IMR-90 (cell line): ENCODE measurements at regions not wholly inside any gene's neighbourhood (a gene's known extent, or its start where the extent isn't known, plus 50 kb on each side); places are given as distances from the start of the nearest gene placed in this dataset.

Experiments
- ATAC-seq: fragments of 200-7000 bp; cut with Tn5 transposase; 2 replicates; pipeline ENCODE4 v1.9.1; 2020; ENCODE audit warnings: low read depth, mild to moderate bottlenecking, moderate library complexity
- BruUV-seq: library from RNA; stranded (reverse); fragments of 400-500 nt; replicated peaks from 2 replicates; lab custom pipeline; 2021; lab: Mats Ljungman, UMichigan
- CTCF ChIA-PET: fragments of 300-600 bp; formaldehyde crosslinking; extraction: SDS; loops from one replicate; lab custom pipeline; 2021; ENCODE audit warnings: antibody characterized with exemption; lab: Yijun Ruan, JAX
- POLR2A ChIA-PET: fragments of 300-600 bp; sonication (Branson Sonifier 250); formaldehyde crosslinking; loops from one replicate; lab custom pipeline; 2022; ENCODE audit warnings: antibody characterized with exemption; ENCODE audit not compliant: unreplicated experiment; lab: Charles Lee
- DNase-seq: peaks from one replicate; pipeline ENCODE4 v3.0.0; 2013
- H2AFZ ChIP-seq: replicated peaks from 2 replicates; pipeline ENCODE3; 2013; ENCODE audit warnings: low read length, mild to moderate bottlenecking; ENCODE audit not compliant: poor library complexity
- H2AK5ac ChIP-seq: 2 replicates; pipeline ENCODE4 v1.6.1; 2013; ENCODE audit warnings: low read depth, low read length, inconsistent platforms
- H2AK9ac ChIP-seq: replicated peaks from 2 replicates; pipeline ENCODE3; 2013; ENCODE audit warnings: mild to moderate bottlenecking, low read depth, low read length, moderate library complexity; ENCODE audit not compliant: poor library complexity
- H2BK120ac ChIP-seq: 2 replicates; pipeline ENCODE4 v1.6.1; 2013; ENCODE audit warnings: low read depth, low read length, inconsistent platforms
- H2BK15ac ChIP-seq: 3 replicates; pipeline ENCODE4 v1.6.1; 2013; ENCODE audit warnings: low read depth, low read length, inconsistent platforms
- H2BK20ac ChIP-seq: 2 replicates; pipeline ENCODE4 v1.6.1; 2013; ENCODE audit warnings: low read depth, mild to moderate bottlenecking, inconsistent platforms, low read length, moderate library complexity
- H2BK5ac ChIP-seq: 2 replicates; pipeline ENCODE4 v1.6.1; 2013; ENCODE audit warnings: mild to moderate bottlenecking, low read depth, low read length, inconsistent platforms; ENCODE audit not compliant: poor library complexity, severe bottlenecking
- H3K14ac ChIP-seq: replicated peaks from 2 replicates; pipeline ENCODE4 v1.6.1; 2013; ENCODE audit warnings: low read depth, low read length, inconsistent platforms
- H3K18ac ChIP-seq: 2 replicates; pipeline ENCODE4 v1.6.1; 2013; ENCODE audit warnings: low read depth, low read length, control low read depth
- H3K23ac ChIP-seq: 2 replicates; pipeline ENCODE4 v1.6.1; 2013; ENCODE audit warnings: low read depth, low read length, inconsistent platforms
- H3K27ac ChIP-seq: 2 replicates; pipeline ENCODE4 v1.5.1; 2013; ENCODE audit warnings: mild to moderate bottlenecking, control low read depth, low read length; ENCODE audit not compliant: insufficient read depth
- H3K27me3 ChIP-seq: 2 replicates; pipeline ENCODE4 v1.6.1; 2013; ENCODE audit warnings: low read length; ENCODE audit not compliant: control insufficient read depth, insufficient read depth
- H3K36me3 ChIP-seq: 2 replicates; pipeline ENCODE4 v1.6.1; 2013; ENCODE audit warnings: low read length, mixed read lengths; ENCODE audit not compliant: control insufficient read depth, insufficient read depth
- H3K4ac ChIP-seq: 2 replicates; pipeline ENCODE4 v1.6.1; 2013; ENCODE audit warnings: low read depth, low read length, inconsistent platforms
- H3K4me1 ChIP-seq: 2 replicates; pipeline ENCODE4 v1.6.1; 2013; ENCODE audit warnings: low read length, mixed read lengths; ENCODE audit not compliant: control insufficient read depth, insufficient read depth
- H3K4me2 ChIP-seq: 2 replicates; pipeline ENCODE4 v1.6.1; 2013; ENCODE audit warnings: low read depth, mild to moderate bottlenecking, control low read depth, low read length, moderate library complexity
- H3K4me3 ChIP-seq: 2 replicates; pipeline ENCODE4 v1.5.1; 2013; ENCODE audit warnings: low read depth, mild to moderate bottlenecking, control low read depth, low read length, moderate library complexity; ENCODE audit not compliant: insufficient read depth
- H3K56ac ChIP-seq: 2 replicates; pipeline ENCODE4 v1.6.1; 2013; ENCODE audit warnings: low read length, inconsistent platforms; ENCODE audit not compliant: insufficient read depth; ENCODE audit errors: extremely low read depth
- H3K79me1 ChIP-seq, 2 experiments: 2 replicates each; pipeline ENCODE4 v1.6.1; 2013; ENCODE audit warnings: low read length in 2 of 2, inconsistent platforms in 1 of 2, low read depth in 1 of 2
- H3K9ac ChIP-seq: 2 replicates; pipeline ENCODE4 v1.6.1; 2013; ENCODE audit warnings: low read depth, low read length, control low read depth
- H3K9me1 ChIP-seq: 2 replicates; pipeline ENCODE4 v1.6.1; 2013; ENCODE audit warnings: low read length, inconsistent platforms; ENCODE audit not compliant: insufficient read depth
- H3K9me3 ChIP-seq: 2 replicates; pipeline ENCODE4 v1.6.1; 2013; ENCODE audit warnings: low read length; ENCODE audit not compliant: control insufficient read depth, insufficient read depth
- H4K20me1 ChIP-seq: 2 replicates; pipeline ENCODE4 v1.6.1; 2013; ENCODE audit warnings: low read length, inconsistent platforms; ENCODE audit not compliant: insufficient read depth
- H4K5ac ChIP-seq: 2 replicates; pipeline ENCODE4 v1.6.1; 2013; ENCODE audit warnings: mild to moderate bottlenecking, low read depth, low read length, control low read depth
- H4K8ac ChIP-seq, 2 experiments: 2 replicates each; pipeline ENCODE4 v1.6.1; 2013; ENCODE audit warnings: low read depth in 2 of 2, low read length in 2 of 2, control low read depth in 1 of 2, inconsistent platforms in 1 of 2
- H4K91ac ChIP-seq: 2 replicates; pipeline ENCODE4 v1.6.1; 2013; ENCODE audit warnings: low read depth, low read length, inconsistent platforms; ENCODE audit not compliant: insufficient read depth
- BHLHE40 ChIP-seq: fragments of 150-350 bp; IDR thresholded peaks from 2 replicates; pipeline ENCODE4 v1.6.1; 2016; ENCODE audit warnings: mild to moderate bottlenecking, low read depth, low read length
- CHD1 ChIP-seq: IDR thresholded peaks from 2 replicates; pipeline ENCODE4 v1.6.1; 2012; ENCODE audit warnings: low read depth, low read length, improper control_type of control experiment
- MAZ ChIP-seq: IDR thresholded peaks from 2 replicates; pipeline ENCODE4 v1.6.1; 2012; ENCODE audit warnings: low read depth, mild to moderate bottlenecking, low read length, improper control_type of control experiment, moderate library complexity, borderline replicate concordance
- NFE2L2 ChIP-seq: fragments of 150-350 bp; IDR thresholded peaks from 2 replicates; pipeline ENCODE4 v1.6.1; 2016; ENCODE audit warnings: low read depth, mild to moderate bottlenecking, low read length
- POLR2A ChIP-seq: IDR thresholded peaks from 2 replicates; pipeline ENCODE4 v1.6.1; 2012; ENCODE audit warnings: mild to moderate bottlenecking, low read depth, low read length
- RAD21 ChIP-seq: IDR thresholded peaks from 2 replicates; pipeline ENCODE4 v1.6.1; 2012; ENCODE audit warnings: low read length, improper control_type of control experiment
- RFX5 ChIP-seq: IDR thresholded peaks from 2 replicates; pipeline ENCODE4 v1.8.0; 2012; ENCODE audit warnings: low read depth, mild to moderate bottlenecking, low read length, moderate library complexity
- SMC3 ChIP-seq: fragments of 150-350 bp; IDR thresholded peaks from 2 replicates; pipeline ENCODE4 v1.6.1; 2016; ENCODE audit warnings: low read depth, mild to moderate bottlenecking, antibody characterized with exemption, low read length, moderate library complexity
- WGBS, 2 experiments: methylation state at CpG; one replicate each; pipeline versions ENCODE4 v1.1.5 to v1.1.7; 2013; ENCODE audit warnings: missing lambda C conversion rate in 2 of 2; ENCODE audit not compliant: insufficient read length in 1 of 2; ENCODE audit errors: extremely low coverage in 2 of 2; 5-methylcytosine and 5-hydroxymethylcytosine counted together
- dilution Hi-C: fragments of 300-500 bp; cut with HindIII; formaldehyde crosslinking; loops from one replicate; pipeline ENCODE4 v1.14.3; 2018; ENCODE audit warnings: low sequenced_read_pairs; ENCODE audit not compliant: unreplicated experiment
- in situ Hi-C: fragments of 300-500 bp; cut with MboI; formaldehyde crosslinking; loops from 3 replicates; pipeline ENCODE4 v1.14.3; 2019; ENCODE audit warnings: low sequenced_read_pairs, inconsistent platforms, mixed read lengths
- intact Hi-C: fragments of 100-400 bp; cut with micrococcal nuclease; formaldehyde crosslinking; loops from 2 replicates; pipeline ENCODE4 v1.10.0; 2022
- TF ChIP-seq, protein P1 (sequence below): fragments of 150-350 bp; IDR thresholded peaks from 2 replicates; pipeline ENCODE4 v1.6.1; 2017; ENCODE audit warnings: mild to moderate bottlenecking, antibody characterized with exemption, low read length, low read depth
- TF ChIP-seq, protein P2 (sequence below): conservative IDR thresholded peaks from 2 replicates; pipeline ENCODE4 v1.5.1; 2012; ENCODE audit warnings: mild to moderate bottlenecking, low read depth, low read length, improper control_type of control experiment

DNA sequence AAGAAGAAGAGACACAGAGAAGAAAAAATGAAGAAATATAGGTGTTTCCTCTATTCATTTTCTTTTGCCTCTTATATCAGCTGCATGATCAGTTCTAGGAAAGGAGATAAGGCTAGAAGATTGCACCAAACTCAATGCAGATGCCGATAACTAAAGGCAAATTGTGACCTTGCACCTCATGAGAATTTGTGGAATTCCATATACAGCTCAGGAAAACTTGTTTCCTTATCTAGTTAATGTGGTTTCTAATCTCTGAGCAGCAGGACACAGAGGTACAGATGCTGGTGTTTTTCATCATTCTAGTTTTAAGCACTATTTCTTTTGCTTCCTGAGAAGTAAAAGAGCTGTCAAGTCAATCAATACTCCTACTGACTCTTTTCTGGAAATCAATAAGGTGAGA lies 104.6 kb upstream of the NWD2 start:
- ATAC-seq: no peak

More for the DNA sequence above, 104.6 kb upstream of the NWD2 start:
- H2BK120ac ChIP-seq: no peak overlapping the region
- H2AK5ac ChIP-seq: no peak overlapping the region
- BruUV-seq: no TSS peak
- in situ Hi-C loops: no loop called here
- H3K4me3 ChIP-seq: no peak overlapping the region
- H2BK15ac ChIP-seq: no peak overlapping the region
- intact Hi-C loops: no loop called here
- TF ChIP-seq CHD1 (no peak), NFE2L2 (no peak), RAD21 (no peak), MAZ (no peak), POLR2A (no peak), SMC3 (no peak), BHLHE40 (no peak), RFX5 (no peak)
- TF ChIP-seq, protein P1, sequence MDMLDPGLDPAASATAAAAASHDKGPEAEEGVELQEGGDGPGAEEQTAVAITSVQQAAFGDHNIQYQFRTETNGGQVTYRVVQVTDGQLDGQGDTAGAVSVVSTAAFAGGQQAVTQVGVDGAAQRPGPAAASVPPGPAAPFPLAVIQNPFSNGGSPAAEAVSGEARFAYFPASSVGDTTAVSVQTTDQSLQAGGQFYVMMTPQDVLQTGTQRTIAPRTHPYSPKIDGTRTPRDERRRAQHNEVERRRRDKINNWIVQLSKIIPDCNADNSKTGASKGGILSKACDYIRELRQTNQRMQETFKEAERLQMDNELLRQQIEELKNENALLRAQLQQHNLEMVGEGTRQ: no peak
- TF ChIP-seq, protein P2, sequence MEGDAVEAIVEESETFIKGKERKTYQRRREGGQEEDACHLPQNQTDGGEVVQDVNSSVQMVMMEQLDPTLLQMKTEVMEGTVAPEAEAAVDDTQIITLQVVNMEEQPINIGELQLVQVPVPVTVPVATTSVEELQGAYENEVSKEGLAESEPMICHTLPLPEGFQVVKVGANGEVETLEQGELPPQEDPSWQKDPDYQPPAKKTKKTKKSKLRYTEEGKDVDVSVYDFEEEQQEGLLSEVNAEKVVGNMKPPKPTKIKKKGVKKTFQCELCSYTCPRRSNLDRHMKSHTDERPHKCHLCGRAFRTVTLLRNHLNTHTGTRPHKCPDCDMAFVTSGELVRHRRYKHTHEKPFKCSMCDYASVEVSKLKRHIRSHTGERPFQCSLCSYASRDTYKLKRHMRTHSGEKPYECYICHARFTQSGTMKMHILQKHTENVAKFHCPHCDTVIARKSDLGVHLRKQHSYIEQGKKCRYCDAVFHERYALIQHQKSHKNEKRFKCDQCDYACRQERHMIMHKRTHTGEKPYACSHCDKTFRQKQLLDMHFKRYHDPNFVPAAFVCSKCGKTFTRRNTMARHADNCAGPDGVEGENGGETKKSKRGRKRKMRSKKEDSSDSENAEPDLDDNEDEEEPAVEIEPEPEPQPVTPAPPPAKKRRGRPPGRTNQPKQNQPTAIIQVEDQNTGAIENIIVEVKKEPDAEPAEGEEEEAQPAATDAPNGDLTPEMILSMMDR: no peak
- no peak overlapping the region for H3K56ac ChIP-seq
- H4K5ac ChIP-seq: no peak overlapping the region
- POLR2A ChIA-PET: no interaction called here
- CTCF ChIA-PET: no interaction called here
- H4K91ac ChIP-seq: no peak overlapping the region
- H2BK5ac ChIP-seq: no peak overlapping the region
- H3K4me1 ChIP-seq: no peaks in the 10 kb centered on the region
- H3K18ac ChIP-seq: no peak overlapping the region
- H4K8ac ChIP-seq: no peak overlapping the region
- H3K4ac ChIP-seq: no peak overlapping the region
- H3K27ac ChIP-seq: no peak overlapping the region
- no peak overlapping the region for H3K14ac ChIP-seq
- no peaks in the 10 kb centered on the region for H3K36me3 ChIP-seq
- no peak overlapping the region for H2BK20ac ChIP-seq
- H4K20me1 ChIP-seq: no peaks in the 10 kb centered on the region
- H3K79me1 ChIP-seq: no peaks in the 10 kb centered on the region
- H3K23ac ChIP-seq: no peak overlapping the region
- H3K27me3 ChIP-seq: no peaks in the 10 kb centered on the region
- no peak overlapping the region for H3K4me2 ChIP-seq
- no peak overlapping the region for H2AFZ ChIP-seq
- dilution Hi-C loops: no loop called here
- H3K9me3 ChIP-seq: no peaks in the 10 kb centered on the region
- H3K9me1 ChIP-seq: no peaks in the 10 kb centered on the region
- no peak overlapping the region for H3K9ac ChIP-seq
- no peak for DNase-seq
- WGBS, 2 experiments: no CpG with 5 or more reads among the region's 1 CpG
- H2AK9ac ChIP-seq: no peak overlapping the region
